ENCODE measurements at regions not wholly inside any gene's neighbourhood (a gene's known extent, or its start where the extent isn't known, plus 50 kb on each side); places are given as distances from the start of the nearest gene placed in this dataset.

GRCh38 chr4:112982680-112983079 lies 66.8 kb upstream of the ANK2 start:
- FAIRE-seq = no peak
- TF ChIP-seq POLR2A (IDR thresholded peaks at IDR 0.05; ENCODE audit: low read depth, low read length) = no peak
- TF ChIP-seq POLR2AphosphoS5 (IDR thresholded peaks at IDR 0.05; ENCODE audit: low read depth, low read length) = no peak
- no peak for TF ChIP-seq TAF1 (IDR thresholded peaks at IDR 0.05; ENCODE audit: borderline replicate concordance, low read depth, low read length)
- DNase-seq (ENCODE audit: insufficient read length) = no peak

GRCh38 chr4:112994732-112995464 lies 54.6 kb upstream of the ANK2 start:
- DNase-seq (ENCODE audit: insufficient read length) (no peak), FAIRE-seq (no peak)
- TF ChIP-seq POLR2A (IDR thresholded peaks at IDR 0.05; ENCODE audit: low read depth, low read length) = no peak
- TF ChIP-seq POLR2AphosphoS5 (IDR thresholded peaks at IDR 0.05; ENCODE audit: low read depth, low read length) = no peak
- TF ChIP-seq TAF1 (IDR thresholded peaks at IDR 0.05; ENCODE audit: borderline replicate concordance, low read depth, low read length) = no peak
